ENCODE measurements at regions not wholly inside any gene's neighbourhood (a gene's known extent, or its start where the extent isn't known, plus 50 kb on each side); places are given as distances from the start of the nearest gene placed in this dataset.
"Not testable (repeated sequence)": the region's sequence is repeated elsewhere in the genome, so short reads cannot be mapped to it uniquely, and the experiment has no call there.

- ATAC-seq: no peak
- TF ChIP-seq, protein P1, sequence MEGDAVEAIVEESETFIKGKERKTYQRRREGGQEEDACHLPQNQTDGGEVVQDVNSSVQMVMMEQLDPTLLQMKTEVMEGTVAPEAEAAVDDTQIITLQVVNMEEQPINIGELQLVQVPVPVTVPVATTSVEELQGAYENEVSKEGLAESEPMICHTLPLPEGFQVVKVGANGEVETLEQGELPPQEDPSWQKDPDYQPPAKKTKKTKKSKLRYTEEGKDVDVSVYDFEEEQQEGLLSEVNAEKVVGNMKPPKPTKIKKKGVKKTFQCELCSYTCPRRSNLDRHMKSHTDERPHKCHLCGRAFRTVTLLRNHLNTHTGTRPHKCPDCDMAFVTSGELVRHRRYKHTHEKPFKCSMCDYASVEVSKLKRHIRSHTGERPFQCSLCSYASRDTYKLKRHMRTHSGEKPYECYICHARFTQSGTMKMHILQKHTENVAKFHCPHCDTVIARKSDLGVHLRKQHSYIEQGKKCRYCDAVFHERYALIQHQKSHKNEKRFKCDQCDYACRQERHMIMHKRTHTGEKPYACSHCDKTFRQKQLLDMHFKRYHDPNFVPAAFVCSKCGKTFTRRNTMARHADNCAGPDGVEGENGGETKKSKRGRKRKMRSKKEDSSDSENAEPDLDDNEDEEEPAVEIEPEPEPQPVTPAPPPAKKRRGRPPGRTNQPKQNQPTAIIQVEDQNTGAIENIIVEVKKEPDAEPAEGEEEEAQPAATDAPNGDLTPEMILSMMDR (IDR thresholded peaks at IDR 0.05): no peak
- intact Hi-C loops (cut with DNase I): no loop called here
These were observed 154.9 kb upstream of the PZP start for GRCh38 chr12:9363145-9363544.

DNA sequence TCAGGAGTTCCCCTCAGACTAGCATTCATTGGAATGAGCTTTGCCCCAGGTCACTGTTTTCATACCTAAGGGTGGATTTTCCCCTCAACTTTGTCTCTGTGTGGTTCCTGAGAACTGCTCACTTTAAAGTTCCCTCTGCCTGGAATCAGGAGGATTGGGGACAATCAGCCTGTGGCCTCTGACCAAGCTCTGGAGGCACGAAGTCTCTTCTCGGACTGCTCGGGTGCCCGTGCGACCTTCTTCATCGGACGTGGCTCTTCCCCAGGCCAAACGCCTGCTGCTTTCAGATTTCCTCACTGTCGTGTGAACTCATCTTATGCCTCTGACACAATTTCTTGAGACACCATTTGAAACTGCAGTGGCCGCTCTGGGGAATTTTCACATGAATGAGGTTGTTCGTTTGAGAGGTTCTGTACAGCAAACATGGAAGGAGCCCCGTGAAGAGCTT lies 153.7 kb upstream of the PZP start:
- ATAC-seq: no peak
- Histone ChIP-seq H3K27me3 (ENCODE audit: low read depth) (no peaks in the 10 kb centered on the region), H3K36me3 (no peaks in the 10 kb centered on the region), H3K9me3 (no peaks in the 10 kb centered on the region), H3K4me3 (no peak overlapping the region), H3K4me1 (no peaks in the 10 kb centered on the region), H3K27ac (no peak overlapping the region)
- TF ChIP-seq, protein P1 (IDR thresholded peaks at IDR 0.05): no peak
- intact Hi-C loops (cut with DNase I): no loop called here
- DNase-seq: no peak

More at GRCh38 chr12:9363145-9363544, 154.9 kb upstream of the PZP start:
- no peaks in the 10 kb centered on the region for H3K27me3 ChIP-seq (ENCODE audit: low read depth)
- no peaks in the 10 kb centered on the region for H3K4me1 ChIP-seq
- no peak overlapping the region for H3K27ac ChIP-seq
- H3K4me3 ChIP-seq: no peak overlapping the region
- no peaks in the 10 kb centered on the region for H3K9me3 ChIP-seq
- H3K36me3 ChIP-seq: no peaks in the 10 kb centered on the region
- DNase-seq: no peak

DNA sequence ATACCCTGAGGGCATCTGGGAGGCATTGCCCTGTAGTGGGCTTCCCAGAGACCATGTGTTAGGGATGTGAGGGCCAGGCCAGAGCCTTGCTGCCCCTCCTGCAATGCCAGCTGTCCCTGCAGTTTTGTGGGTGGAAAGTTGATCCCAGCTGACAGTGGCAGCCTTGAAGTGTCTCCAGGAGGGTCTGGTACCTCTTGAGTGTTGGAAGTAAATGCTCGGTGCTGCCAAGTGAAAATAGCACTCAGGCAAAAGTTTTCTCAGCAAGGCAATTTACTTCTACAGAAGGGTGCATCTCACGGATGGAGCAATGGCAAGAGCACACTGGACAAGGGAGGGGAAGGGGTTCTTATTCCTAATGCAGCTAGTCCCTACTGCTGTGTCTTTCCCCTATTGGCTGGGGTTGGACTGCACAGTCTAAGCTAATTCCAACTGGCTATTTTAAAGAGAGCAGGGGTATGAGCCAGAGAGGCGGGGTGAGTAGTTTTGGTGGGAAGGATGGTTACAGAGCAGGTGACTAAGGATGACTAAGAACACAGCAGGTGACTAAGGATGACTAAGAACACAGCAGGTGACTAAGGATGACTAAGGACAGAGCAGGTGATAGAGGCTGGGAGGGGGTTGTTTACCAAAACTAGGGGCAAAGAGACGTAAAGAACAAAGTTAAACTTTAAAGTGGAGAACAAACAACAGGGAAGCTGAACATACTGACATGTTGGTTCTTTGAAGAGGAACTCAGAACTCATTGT lies 146.0 kb upstream of the PZP start:
- DNase-seq; H3K4me3 ChIP-seq; H3K27me3 ChIP-seq (ENCODE audit: low read depth); intact Hi-C loops (cut with DNase I); ATAC-seq; H3K36me3 ChIP-seq; H3K27ac ChIP-seq; H3K4me1 ChIP-seq: not testable (repeated sequence)
- peaks cover 13% of the 10 kb centered on the region for H3K9me3 ChIP-seq

DNA sequence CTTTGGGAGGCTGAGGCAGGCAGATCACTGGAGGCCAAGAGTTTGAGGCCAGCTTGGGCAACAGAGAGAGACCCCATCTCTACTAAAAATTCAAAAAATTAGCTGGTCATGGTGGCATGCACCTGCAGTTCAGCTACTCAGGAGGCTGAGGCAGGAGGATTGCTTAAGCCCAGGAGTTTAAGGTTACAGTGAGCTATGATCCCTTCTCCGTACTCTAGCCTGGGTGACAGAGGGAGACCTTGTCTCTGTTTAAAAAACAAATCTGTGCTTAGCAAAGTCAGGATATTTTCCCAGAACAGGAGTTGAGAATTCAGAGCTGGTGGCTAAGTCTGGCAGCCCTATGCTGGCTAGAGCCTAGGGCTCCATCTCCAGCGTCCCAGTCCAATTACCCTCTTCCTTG lies 142.9 kb upstream of the PZP start:
- intact Hi-C loops (cut with DNase I): no loop called here
- TF ChIP-seq, protein P1 (IDR thresholded peaks at IDR 0.05): no peak
- DNase-seq (no peak), ATAC-seq (no peak)
- no peak overlapping the region for H3K4me3 ChIP-seq
- peaks cover 13% of the 10 kb centered on the region for H3K9me3 ChIP-seq
- H3K27me3 ChIP-seq (ENCODE audit: low read depth): no peaks in the 10 kb centered on the region
- H3K36me3 ChIP-seq: no peaks in the 10 kb centered on the region
- H3K27ac ChIP-seq: no peak overlapping the region
- H3K4me1 ChIP-seq: no peaks in the 10 kb centered on the region

GRCh38 chr12:9349888-9350885 lies 142.0 kb upstream of the PZP start:
- DNase-seq (no peak), ATAC-seq (peak in 1 of 2 donors; percentile 17)
- intact Hi-C loops (cut with DNase I): no loop called here
- H3K27ac ChIP-seq: no peak overlapping the region
- TF ChIP-seq, protein P1 (IDR thresholded peaks at IDR 0.05): no peak
- H3K36me3 ChIP-seq: no peaks in the 10 kb centered on the region
- H3K27me3 ChIP-seq (ENCODE audit: low read depth): no peaks in the 10 kb centered on the region
- peaks cover 13% of the 10 kb centered on the region for H3K9me3 ChIP-seq
- H3K4me3 ChIP-seq: no peak overlapping the region
- H3K4me1 ChIP-seq: no peaks in the 10 kb centered on the region

Data from lower lobe of right lung (tissue), 2 donors.